Activated B cell treated with CpG ODN at 0.5 μM for 24 hours (primary cell): ENCODE measurements at regions not wholly inside any gene's neighbourhood (a gene's known extent, or its start where the extent isn't known, plus 50 kb on each side); places are given as distances from the start of the nearest gene placed in this dataset.

Experiments
- ATAC-seq: fragments of 200-7000 bp; cut with Tn5 transposase; one replicate; pipeline ENCODE4 v1.10.0; 2021; ENCODE audit warnings: low read depth, mild to moderate bottlenecking, moderate library complexity
- CTCF ChIA-PET: fragments of 350-600 bp; sonication (Branson Sonifier 250); formaldehyde crosslinking; loops from one replicate; lab custom pipeline; 2021; ENCODE audit warnings: antibody characterized with exemption; lab: Charles Lee
- POLR2A ChIA-PET: fragments of 350-600 bp; sonication (Branson Sonifier 250); formaldehyde crosslinking; loops from one replicate; lab custom pipeline; 2021; ENCODE audit warnings: antibody characterized with exemption; lab: Charles Lee
- DNase-seq: peaks from one replicate; pipeline ENCODE4 v3.0.0; 2022
- H3K27ac Mint-ChIP-seq: one replicate; pipeline ENCODE4 v1.8.0; 2020; ENCODE audit warnings: mixed read lengths
- H3K27me3 Mint-ChIP-seq: one replicate; pipeline ENCODE4 v1.8.0; 2021; ENCODE audit warnings: mixed read lengths
- H3K36me3 Mint-ChIP-seq: one replicate; pipeline ENCODE4 v1.8.0; 2021; ENCODE audit warnings: low read depth, mixed read lengths
- H3K4me1 Mint-ChIP-seq: one replicate; pipeline ENCODE4 v1.8.0; 2021; ENCODE audit warnings: mixed read lengths
- H3K4me3 Mint-ChIP-seq: one replicate; pipeline ENCODE4 v1.8.0; 2020; ENCODE audit warnings: mild to moderate bottlenecking, mixed read lengths
- H3K9me3 Mint-ChIP-seq: one replicate; pipeline ENCODE4 v1.8.0; 2020; ENCODE audit warnings: mixed read lengths
- intact Hi-C: fragments of 100-400 bp; cut with micrococcal nuclease; formaldehyde crosslinking; loops from one replicate; pipeline ENCODE4 v1.15.1; 2024
- TF ChIP-seq, protein P1 (sequence below): fragments of 200-600 bp; IDR thresholded peaks from one replicate; pipeline ENCODE4 v1.8.0; 2022; ENCODE audit warnings: antibody characterized with exemption, mild to moderate bottlenecking

DNA sequence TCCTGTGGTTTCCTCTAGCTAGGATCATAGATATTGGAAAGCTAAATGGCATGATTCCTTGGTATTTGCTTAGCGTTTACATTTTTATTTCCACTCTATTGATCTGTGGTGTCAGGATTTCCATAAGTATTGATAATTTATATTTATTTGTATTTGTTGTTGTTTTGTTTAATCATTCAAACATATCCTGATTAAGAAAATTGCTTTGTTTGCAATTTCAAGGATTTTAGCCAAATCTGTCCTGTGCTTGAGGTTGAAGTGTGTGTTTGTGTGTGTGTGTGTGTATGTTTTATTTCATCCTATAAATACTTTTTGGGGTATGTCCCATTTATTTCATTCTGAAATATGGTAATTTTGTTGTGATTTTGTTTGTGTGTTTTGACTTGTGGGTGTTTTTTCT is 1884.1 kb upstream of the CDH6 start:
- no peak overlapping the region for H3K4me3 Mint-ChIP-seq

DNA sequence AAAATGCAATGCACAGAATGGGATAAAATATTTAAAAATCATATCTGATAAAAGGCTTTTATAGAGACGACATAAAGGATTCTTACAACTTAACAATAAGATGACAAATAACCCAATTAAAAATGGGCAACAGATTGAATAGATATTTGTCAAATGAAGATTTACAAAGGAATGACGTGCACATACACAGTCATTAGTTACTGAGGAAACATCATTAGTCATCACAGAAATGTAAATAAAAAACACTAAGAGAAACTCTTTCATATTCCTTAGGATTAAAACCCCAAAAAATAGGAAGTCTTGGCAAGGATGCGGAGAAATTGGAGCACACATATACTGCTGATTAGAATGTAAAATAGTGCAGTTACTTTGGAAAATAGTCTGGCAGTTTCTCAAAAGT is 1886.0 kb upstream of the CDH6 start:
- H3K27ac Mint-ChIP-seq = no peak overlapping the region
- ATAC-seq (no peak), DNase-seq (no peak)
- no peak overlapping the region for H3K4me3 Mint-ChIP-seq
- ChIA-PET POLR2A (no interaction called here), CTCF (no interaction called here)
- intact Hi-C loops = no loop called here
- H3K9me3 Mint-ChIP-seq = peaks cover 9% of the 10 kb centered on the region
- TF ChIP-seq, protein P1, sequence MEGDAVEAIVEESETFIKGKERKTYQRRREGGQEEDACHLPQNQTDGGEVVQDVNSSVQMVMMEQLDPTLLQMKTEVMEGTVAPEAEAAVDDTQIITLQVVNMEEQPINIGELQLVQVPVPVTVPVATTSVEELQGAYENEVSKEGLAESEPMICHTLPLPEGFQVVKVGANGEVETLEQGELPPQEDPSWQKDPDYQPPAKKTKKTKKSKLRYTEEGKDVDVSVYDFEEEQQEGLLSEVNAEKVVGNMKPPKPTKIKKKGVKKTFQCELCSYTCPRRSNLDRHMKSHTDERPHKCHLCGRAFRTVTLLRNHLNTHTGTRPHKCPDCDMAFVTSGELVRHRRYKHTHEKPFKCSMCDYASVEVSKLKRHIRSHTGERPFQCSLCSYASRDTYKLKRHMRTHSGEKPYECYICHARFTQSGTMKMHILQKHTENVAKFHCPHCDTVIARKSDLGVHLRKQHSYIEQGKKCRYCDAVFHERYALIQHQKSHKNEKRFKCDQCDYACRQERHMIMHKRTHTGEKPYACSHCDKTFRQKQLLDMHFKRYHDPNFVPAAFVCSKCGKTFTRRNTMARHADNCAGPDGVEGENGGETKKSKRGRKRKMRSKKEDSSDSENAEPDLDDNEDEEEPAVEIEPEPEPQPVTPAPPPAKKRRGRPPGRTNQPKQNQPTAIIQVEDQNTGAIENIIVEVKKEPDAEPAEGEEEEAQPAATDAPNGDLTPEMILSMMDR = no peak
- H3K27me3 Mint-ChIP-seq = no peaks in the 10 kb centered on the region
- no peaks in the 10 kb centered on the region for H3K36me3 Mint-ChIP-seq
- H3K4me1 Mint-ChIP-seq = no peaks in the 10 kb centered on the region

More for the DNA sequence above, 1884.1 kb upstream of the CDH6 start:
- no peak for DNase-seq
- Mint-ChIP-seq H3K36me3 (no peaks in the 10 kb centered on the region), H3K9me3 (peaks cover 9% of the 10 kb centered on the region), H3K4me1 (no peaks in the 10 kb centered on the region), H3K27ac (no peak overlapping the region), H3K27me3 (no peaks in the 10 kb centered on the region)
- intact Hi-C loops = no loop called here
- POLR2A ChIA-PET = no interaction called here
- ATAC-seq = no peak
- TF ChIP-seq, protein P1 = no peak
- CTCF ChIA-PET = no interaction called here

DNA sequence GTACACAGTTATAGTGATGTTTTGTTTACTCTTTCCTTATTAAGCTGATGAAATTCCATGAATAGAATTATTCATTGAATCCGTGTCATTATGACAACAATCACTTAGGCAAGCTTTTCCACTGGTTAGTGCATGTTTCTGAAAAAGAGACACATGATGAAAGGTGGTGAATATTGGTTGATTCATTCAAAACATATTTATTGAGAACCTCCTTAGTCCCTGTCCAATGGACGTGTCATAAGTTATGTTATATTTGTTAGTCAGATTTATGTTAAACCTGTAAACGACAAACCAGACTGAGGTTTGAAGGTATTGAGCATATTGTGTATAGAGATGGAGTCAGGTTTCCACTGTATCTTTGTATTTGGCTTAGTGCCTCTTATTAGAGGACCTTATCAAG is 1888.9 kb upstream of the CDH6 start:
- TF ChIP-seq, protein P1 = no peak
- CTCF ChIA-PET = no interaction called here
- ATAC-seq = no peak
- intact Hi-C loops = no loop called here
- H3K36me3 Mint-ChIP-seq = no peaks in the 10 kb centered on the region
- no peak overlapping the region for H3K4me3 Mint-ChIP-seq
- H3K9me3 Mint-ChIP-seq = peaks cover 9% of the 10 kb centered on the region
- no peaks in the 10 kb centered on the region for H3K4me1 Mint-ChIP-seq
- H3K27ac Mint-ChIP-seq = no peak overlapping the region
- POLR2A ChIA-PET = no interaction called here
- no peaks in the 10 kb centered on the region for H3K27me3 Mint-ChIP-seq
- no peak for DNase-seq

DNA sequence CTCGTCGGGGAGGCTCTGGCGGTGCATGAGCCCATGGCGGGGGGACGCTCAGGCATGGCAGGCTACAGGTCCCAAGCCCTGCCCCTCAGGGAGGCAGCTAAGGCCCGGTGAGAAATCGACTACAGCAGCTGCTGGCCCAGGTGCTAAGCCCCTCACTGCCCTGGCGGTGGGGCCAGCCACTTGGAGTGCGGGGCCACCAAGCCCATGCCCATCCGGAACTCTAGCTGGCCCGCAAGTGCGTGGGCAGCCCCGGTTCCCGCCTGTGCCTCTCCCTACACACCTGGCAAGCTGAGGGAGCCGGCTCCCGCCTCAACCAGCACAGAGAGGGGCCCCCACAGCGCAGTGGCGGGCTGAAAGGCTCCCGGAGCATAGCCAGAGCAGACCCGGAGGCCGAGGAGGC is 1896.9 kb upstream of the CDH6 start:
- no peak overlapping the region for H3K4me3 Mint-ChIP-seq
- ATAC-seq = no peak
- no peak for DNase-seq
- CTCF ChIA-PET = no interaction called here
- H3K27me3 Mint-ChIP-seq = no peaks in the 10 kb centered on the region
- intact Hi-C loops = no loop called here
- peaks cover 8% of the 10 kb centered on the region for H3K9me3 Mint-ChIP-seq
- H3K4me1 Mint-ChIP-seq = no peaks in the 10 kb centered on the region
- TF ChIP-seq, protein P1 = no peak
- POLR2A ChIA-PET = no interaction called here
- H3K36me3 Mint-ChIP-seq = no peaks in the 10 kb centered on the region
- no peak overlapping the region for H3K27ac Mint-ChIP-seq

DNA sequence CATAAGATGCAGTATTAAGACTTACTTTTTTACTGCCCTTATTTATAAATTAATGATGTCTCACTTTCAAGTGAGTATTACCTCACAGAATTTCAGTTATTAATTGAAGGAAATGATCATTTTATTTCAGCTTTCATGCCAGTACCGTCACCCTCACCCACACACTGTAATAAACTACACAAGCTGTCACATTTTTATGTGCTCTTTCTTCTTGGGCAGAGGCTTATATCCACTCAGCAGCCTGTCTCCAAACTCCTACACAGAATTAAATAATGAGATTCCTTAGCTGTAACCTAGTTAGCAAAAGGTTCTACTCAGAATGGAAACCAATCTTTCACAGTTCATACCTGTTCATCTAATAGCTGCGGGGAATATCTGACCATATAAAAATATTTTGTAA is 1915.8 kb upstream of the CDH6 start:
- CTCF ChIA-PET = no interaction called here
- DNase-seq (no peak), ATAC-seq (no peak)
- no peaks in the 10 kb centered on the region for H3K27me3 Mint-ChIP-seq
- intact Hi-C loops = no loop called here
- H3K9me3 Mint-ChIP-seq = peaks cover 28% of the 10 kb centered on the region
- no peak overlapping the region for H3K4me3 Mint-ChIP-seq
- POLR2A ChIA-PET = no interaction called here
- no peaks in the 10 kb centered on the region for H3K36me3 Mint-ChIP-seq
- H3K27ac Mint-ChIP-seq = no peak overlapping the region
- no peaks in the 10 kb centered on the region for H3K4me1 Mint-ChIP-seq
- TF ChIP-seq, protein P1 = no peak
